ENCODE measurements at regions not wholly inside any gene's neighbourhood (a gene's known extent, or its start where the extent isn't known, plus 50 kb on each side); places are given as distances from the start of the nearest gene placed in this dataset.

- H3K36me3 Mint-ChIP-seq (ENCODE audit: insufficient read depth in 1 of 3, low read depth in 3 of 3), result no peaks in the 10 kb centered on the region; a peak in 1 of 7 replicates
- no peak for TF ChIP-seq CTCF (conservative IDR thresholded peaks at IDR 0.05)
Measured at GRCh38 chr2:145725876-145726275, 1206.0 kb upstream of the ZEB2 start.

More at GRCh38 chr2:145725876-145726275, 1206.0 kb upstream of the ZEB2 start:
- H4K5ac ChIP-seq (ENCODE audit: insufficient read length, low read depth, low read length), result no peak overlapping the region
- no peak overlapping the region for H3K14ac ChIP-seq (ENCODE audit: insufficient read depth, low read length)
- H2AFZ ChIP-seq (ENCODE audit: low read length), result no peak overlapping the region
- H2BK15ac ChIP-seq (ENCODE audit: low read depth, low read length), result no peak overlapping the region
- no peaks in the 10 kb centered on the region for H3K9me3 ChIP-seq (ENCODE audit: control insufficient read depth, low read depth, low read length)
- DNase-seq, result no peak
- no peak overlapping the region for H3K9ac ChIP-seq (ENCODE audit: extremely low read depth, insufficient read length, low read length)
- Mint-ChIP-seq H3K4me3 (no peak overlapping the region), H3K27ac (no peak overlapping the region), H3K9me3 (peaks cover 0 to 1% of the 10 kb centered on the region in 2 experiments; a peak in 1 of 5 replicates), H3K27me3 (ENCODE audit: low read depth) (no peaks in the 10 kb centered on the region), H3K4me1 (no peaks in the 10 kb centered on the region)
- no peak overlapping the region for H2BK120ac ChIP-seq (ENCODE audit: low read depth, low read length, poor library complexity, severe bottlenecking)
- H3K27ac ChIP-seq (ENCODE audit: insufficient read length, low read depth, low read length), result no peak overlapping the region
- H3K23ac ChIP-seq (ENCODE audit: insufficient read length, low read depth, low read length), result no peak overlapping the region
- no peak overlapping the region for H3T11ph ChIP-seq (ENCODE audit: low read length)
- no peaks in the 10 kb centered on the region for H3K27me3 ChIP-seq (ENCODE audit: insufficient read depth, low read length)
- H2BK5ac ChIP-seq (ENCODE audit: insufficient read length, low read length), result no peak overlapping the region
- H3K4me2 ChIP-seq (ENCODE audit: insufficient read depth, insufficient read length, low read length), result no peak overlapping the region
- no peak overlapping the region for H2BK20ac ChIP-seq (ENCODE audit: low read depth, low read length, poor library complexity, severe bottlenecking)
- H3K18ac ChIP-seq (ENCODE audit: insufficient read length, low read depth, low read length), result no peak overlapping the region
- H2AK5ac ChIP-seq (ENCODE audit: insufficient read length, low read length), result no peak overlapping the region
- H2BK12ac ChIP-seq (ENCODE audit: insufficient read length, low read depth, low read length), result no peak overlapping the region
- no CpG with 5 or more reads among the region's 3 CpGs for WGBS (ENCODE audit: extremely low coverage, insufficient read length, low lambda C conversion rate)
- no peaks in the 10 kb centered on the region for H3K23me2 ChIP-seq (ENCODE audit: insufficient read length, low read depth, low read length, poor library complexity, severe bottlenecking)
- no peak overlapping the region for H3K4ac ChIP-seq (ENCODE audit: low read depth, low read length)
- H3K79me2 ChIP-seq (ENCODE audit: insufficient read depth, low read length), result no peaks in the 10 kb centered on the region
- H4K20me1 ChIP-seq (ENCODE audit: control insufficient read depth, insufficient read depth, insufficient read length), result no peaks in the 10 kb centered on the region
- H4K8ac ChIP-seq (replicated peaks; ENCODE audit: insufficient read length, low read depth, low read length), result no peak overlapping the region
- H3K56ac ChIP-seq (ENCODE audit: insufficient read length, low read depth, low read length), result no peak overlapping the region
- H3K4me1 ChIP-seq (ENCODE audit: insufficient read depth, low read length), result no peaks in the 10 kb centered on the region
- H4K91ac ChIP-seq (ENCODE audit: insufficient read length, low read depth, low read length), result no peak overlapping the region
- no peaks in the 10 kb centered on the region for H3K79me1 ChIP-seq (ENCODE audit: insufficient read depth, low read depth, low read length, poor library complexity, severe bottlenecking)
